Fibroblast of villous mesenchyme (primary cell): ENCODE measurements at regions not wholly inside any gene's neighbourhood (a gene's known extent, or its start where the extent isn't known, plus 50 kb on each side); places are given as distances from the start of the nearest gene placed in this dataset.

Source experiments
- DNase-seq: peaks from one replicate; pipeline ENCODE4 v3.0.0-alpha.2; 2010; ENCODE audit warnings: low read depth
- H3K4me3 ChIP-seq: 2 replicates; pipeline ENCODE4 v1.5.1; 2011; ENCODE audit warnings: low read depth, mild to moderate bottlenecking, low read length
- CTCF ChIP-seq: IDR thresholded peaks from 2 replicates; pipeline ENCODE4 v1.5.1; 2012; ENCODE audit warnings: low read depth, mild to moderate bottlenecking, low read length; ENCODE audit not compliant: insufficient read depth

- H3K4me3 ChIP-seq, result no peak overlapping the region
- no peak for TF ChIP-seq CTCF
- DNase-seq, result no peak
Measured at GRCh38 chr4:10275696-10276095, 159.1 kb upstream of the WDR1 start.

- no peak for DNase-seq
- no peak for TF ChIP-seq CTCF
Measured at GRCh38 chr4:10273030-10273429, 156.4 kb upstream of the WDR1 start.

GRCh38 chr4:10272511-10272910 lies 155.9 kb upstream of the WDR1 start:
- DNase-seq, result no peak
- no peak for TF ChIP-seq CTCF
- H3K4me3 ChIP-seq, result no peak overlapping the region

More at GRCh38 chr4:10273030-10273429, 156.4 kb upstream of the WDR1 start:
- no peak overlapping the region for H3K4me3 ChIP-seq

GRCh38 chr4:10267066-10267465 lies 150.5 kb upstream of the WDR1 start:
- no peak overlapping the region for H3K4me3 ChIP-seq
- no peak for TF ChIP-seq CTCF
- no peak for DNase-seq

- no peak overlapping the region for H3K4me3 ChIP-seq
- TF ChIP-seq CTCF, result no peak
- DNase-seq, result no peak
Measured at GRCh38 chr4:10260777-10261176, 144.2 kb upstream of the WDR1 start.

- DNase-seq, result no peak
- no peak overlapping the region for H3K4me3 ChIP-seq
- no peak for TF ChIP-seq CTCF
Measured at GRCh38 chr4:10259976-10260375, 143.4 kb upstream of the WDR1 start.

GRCh38 chr4:10256203-10256602 lies 139.6 kb upstream of the WDR1 start:
- DNase-seq, result no peak
- H3K4me3 ChIP-seq, result no peak overlapping the region
- TF ChIP-seq CTCF, result no peak
